ENCODE measurements at regions not wholly inside any gene's neighbourhood (a gene's known extent, or its start where the extent isn't known, plus 50 kb on each side); places are given as distances from the start of the nearest gene placed in this dataset.

GRCh38 chr11:7165911-7166310 lies 77.1 kb downstream of the RBMXL2 start:
- Histone ChIP-seq H3K36me3 (ENCODE audit: insufficient read depth, low read length) (no peaks in the 10 kb centered on the region), H3K4me1 (ENCODE audit: insufficient read depth, low read length) (no peaks in the 10 kb centered on the region), H2AFZ (ENCODE audit: low read length) (no peak overlapping the region), H4K20me1 (ENCODE audit: insufficient read depth, low read length) (no peaks in the 10 kb centered on the region), H3K79me2 (ENCODE audit: insufficient read depth, low read length) (no peaks in the 10 kb centered on the region), H3K4me2 (ENCODE audit: insufficient read depth, low read length) (no peak overlapping the region), H3K27ac (ENCODE audit: low read depth, low read length) (no peak overlapping the region), H3K4me3 (ENCODE audit: insufficient read depth, low read length) (no peak overlapping the region), H3K27me3 (ENCODE audit: insufficient read depth, low read length) (no peaks in the 10 kb centered on the region), H3K9me3 (ENCODE audit: low read depth, low read length) (no peaks in the 10 kb centered on the region)
- DNase-seq (ENCODE audit: insufficient read length, low spot score, missing footprints): no peak
- TF ChIP-seq CTCF (IDR thresholded peaks at IDR 0.05; ENCODE audit: extremely low read depth, low read depth, low read length): no peak

DNA sequence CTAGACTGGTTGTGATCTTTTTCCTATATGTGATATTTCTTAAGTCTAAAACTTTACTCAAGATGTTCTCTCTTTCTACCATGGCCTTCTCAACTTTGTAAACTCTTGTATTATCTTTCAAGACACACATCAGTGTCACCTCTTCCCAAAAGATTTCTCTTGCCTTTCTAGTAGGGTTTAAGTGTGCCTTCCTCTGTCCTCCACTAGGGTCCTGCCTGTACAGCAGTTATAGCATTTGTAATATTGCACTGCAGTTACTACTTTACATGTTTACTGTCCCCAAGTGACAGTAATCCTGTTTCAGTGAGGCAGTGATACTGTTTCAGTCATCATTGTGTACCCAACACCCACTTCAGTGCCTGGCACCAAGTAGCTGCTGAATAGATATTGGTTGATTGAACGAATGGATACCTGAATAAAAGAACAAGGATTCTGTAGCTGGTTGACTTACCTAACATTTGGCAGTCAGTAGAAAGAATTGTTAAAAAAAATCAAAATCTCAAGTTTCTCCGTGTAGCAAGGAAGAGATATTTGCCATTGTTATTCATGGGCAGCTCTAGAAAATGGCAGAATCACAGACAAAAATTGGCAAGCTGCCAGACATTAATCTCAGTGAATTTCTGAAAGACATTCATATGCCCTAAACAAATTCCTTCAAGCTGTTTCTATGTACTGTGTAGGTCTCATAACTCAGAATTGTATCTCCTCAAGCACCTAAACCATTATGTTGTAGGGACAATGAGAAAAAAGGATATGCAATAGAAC lies 79.4 kb downstream of the RBMXL2 start:
- no peak for DNase-seq (ENCODE audit: insufficient read length, low spot score, missing footprints)
- H3K9me3 ChIP-seq (ENCODE audit: low read depth, low read length): no peaks in the 10 kb centered on the region
- H3K4me3 ChIP-seq (ENCODE audit: insufficient read depth, low read length): no peak overlapping the region
- no peak for TF ChIP-seq CTCF (IDR thresholded peaks at IDR 0.05; ENCODE audit: extremely low read depth, low read depth, low read length)
- no peaks in the 10 kb centered on the region for H3K79me2 ChIP-seq (ENCODE audit: insufficient read depth, low read length)
- H4K20me1 ChIP-seq (ENCODE audit: insufficient read depth, low read length): no peaks in the 10 kb centered on the region
- H3K27ac ChIP-seq (ENCODE audit: low read depth, low read length): no peak overlapping the region
- no peaks in the 10 kb centered on the region for H3K36me3 ChIP-seq (ENCODE audit: insufficient read depth, low read length)
- H3K4me2 ChIP-seq (ENCODE audit: insufficient read depth, low read length): no peak overlapping the region
- H2AFZ ChIP-seq (ENCODE audit: low read length): no peak overlapping the region
- no peaks in the 10 kb centered on the region for H3K27me3 ChIP-seq (ENCODE audit: insufficient read depth, low read length)
- H3K4me1 ChIP-seq (ENCODE audit: insufficient read depth, low read length): no peaks in the 10 kb centered on the region

DNA sequence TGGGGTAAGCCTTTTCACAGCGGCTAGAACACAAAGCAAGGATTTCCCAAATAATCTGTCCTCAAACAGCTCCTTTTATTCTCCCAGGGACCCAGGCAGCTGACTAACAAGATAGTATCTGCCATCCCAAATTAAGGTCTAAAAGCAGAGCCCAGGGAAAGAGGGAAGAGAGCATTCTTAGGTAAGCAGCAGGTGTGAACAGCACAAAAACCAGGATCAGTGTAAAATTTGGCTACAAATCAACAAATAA lies 79.9 kb downstream of the RBMXL2 start:
- Histone ChIP-seq H3K4me2 (ENCODE audit: insufficient read depth, low read length) (no peak overlapping the region), H3K27me3 (ENCODE audit: insufficient read depth, low read length) (no peaks in the 10 kb centered on the region), H2AFZ (ENCODE audit: low read length) (no peak overlapping the region), H3K79me2 (ENCODE audit: insufficient read depth, low read length) (no peaks in the 10 kb centered on the region), H3K4me1 (ENCODE audit: insufficient read depth, low read length) (no peaks in the 10 kb centered on the region), H3K36me3 (ENCODE audit: insufficient read depth, low read length) (no peaks in the 10 kb centered on the region), H4K20me1 (ENCODE audit: insufficient read depth, low read length) (no peaks in the 10 kb centered on the region), H3K4me3 (ENCODE audit: insufficient read depth, low read length) (no peak overlapping the region), H3K9me3 (ENCODE audit: low read depth, low read length) (no peaks in the 10 kb centered on the region), H3K27ac (ENCODE audit: low read depth, low read length) (no peak overlapping the region)
- no peak for DNase-seq (ENCODE audit: insufficient read length, low spot score, missing footprints)
- no peak for TF ChIP-seq CTCF (IDR thresholded peaks at IDR 0.05; ENCODE audit: extremely low read depth, low read depth, low read length)

DNA sequence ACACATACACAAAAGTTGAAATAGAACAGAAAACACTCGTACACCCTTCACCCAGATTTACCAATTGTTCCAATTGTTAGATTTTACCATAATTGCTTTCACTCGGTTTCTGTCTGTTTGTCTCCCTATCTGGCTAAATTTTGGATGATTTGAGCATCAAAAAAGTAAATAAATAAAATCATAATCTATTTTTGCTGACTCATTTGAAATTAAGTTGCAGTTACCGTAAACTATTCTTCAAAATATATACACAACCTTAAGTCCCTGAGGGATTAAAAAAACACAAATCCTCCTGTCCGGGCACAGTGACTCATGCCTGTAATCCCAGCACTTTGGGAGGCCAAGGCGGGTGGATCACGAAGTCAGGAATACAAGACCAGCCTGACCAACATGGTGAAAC lies 81.3 kb upstream of the SYT9 start:
- H3K9me3 ChIP-seq (ENCODE audit: low read depth, low read length): no peaks in the 10 kb centered on the region
- TF ChIP-seq CTCF (IDR thresholded peaks at IDR 0.05; ENCODE audit: extremely low read depth, low read depth, low read length): no peak
- no peaks in the 10 kb centered on the region for H4K20me1 ChIP-seq (ENCODE audit: insufficient read depth, low read length)
- H3K4me3 ChIP-seq (ENCODE audit: insufficient read depth, low read length): no peak overlapping the region
- H3K4me1 ChIP-seq (ENCODE audit: insufficient read depth, low read length): no peaks in the 10 kb centered on the region
- no peak overlapping the region for H3K27ac ChIP-seq (ENCODE audit: low read depth, low read length)
- H3K36me3 ChIP-seq (ENCODE audit: insufficient read depth, low read length): no peaks in the 10 kb centered on the region
- H3K79me2 ChIP-seq (ENCODE audit: insufficient read depth, low read length): no peaks in the 10 kb centered on the region
- H2AFZ ChIP-seq (ENCODE audit: low read length): no peak overlapping the region
- H3K27me3 ChIP-seq (ENCODE audit: insufficient read depth, low read length): no peaks in the 10 kb centered on the region
- no peak for DNase-seq (ENCODE audit: insufficient read length, low spot score, missing footprints)
- no peak overlapping the region for H3K4me2 ChIP-seq (ENCODE audit: insufficient read depth, low read length)

Measured in osteoblast (primary cell).